ENCODE measurements at regions not wholly inside any gene's neighbourhood (a gene's known extent, or its start where the extent isn't known, plus 50 kb on each side); places are given as distances from the start of the nearest gene placed in this dataset.

- TF ChIP-seq EZH2 (optimal IDR thresholded peaks at IDR 0.05; ENCODE audit: low read depth, low read length) (no peak), EZH2phosphoT487 (IDR thresholded peaks at IDR 0.05; ENCODE audit: low read length) (no peak)
Observed at GRCh38 chr18:70982292-70982691, 693.4 kb downstream of the SOCS6 start.
